GM21786 (cell line): ENCODE measurements at regions not wholly inside any gene's neighbourhood (a gene's known extent, or its start where the extent isn't known, plus 50 kb on each side); places are given as distances from the start of the nearest gene placed in this dataset.

Source experiments
- ATAC-seq: cut with Tn5 transposase; IDR thresholded peaks from one replicate; pipeline ENCODE4 v1.9.1; 2021; ENCODE audit not compliant: unreplicated experiment

GRCh38 chr12:60308366-60308991 lies 712.6 kb downstream of the SLC16A7 start:
- ATAC-seq = no peak

GRCh38 chr12:60311940-60312339 lies 716.1 kb downstream of the SLC16A7 start:
- no peak for ATAC-seq

- ATAC-seq = no peak
Observed at GRCh38 chr12:60317361-60317760, 721.5 kb downstream of the SLC16A7 start.

- ATAC-seq = no peak
Observed at GRCh38 chr12:60324746-60325145, 728.9 kb downstream of the SLC16A7 start.

GRCh38 chr12:60333461-60333860 lies 737.6 kb downstream of the SLC16A7 start:
- ATAC-seq = no peak

GRCh38 chr12:60335745-60336144 lies 739.9 kb downstream of the SLC16A7 start:
- ATAC-seq = no peak

GRCh38 chr12:60337839-60338549 lies 742.2 kb downstream of the SLC16A7 start:
- ATAC-seq = no peak

GRCh38 chr12:60345442-60345841 lies 749.6 kb downstream of the SLC16A7 start:
- ATAC-seq = no peak

- no peak for ATAC-seq
Observed at GRCh38 chr12:60349232-60349978, 753.6 kb downstream of the SLC16A7 start.

GRCh38 chr12:60387356-60387755 lies 791.5 kb downstream of the SLC16A7 start:
- ATAC-seq = no peak

GRCh38 chr12:60391051-60391450 lies 795.2 kb downstream of the SLC16A7 start:
- no peak for ATAC-seq

- ATAC-seq = no peak
Observed at GRCh38 chr12:60391791-60392190, 796.0 kb downstream of the SLC16A7 start.

- ATAC-seq = no peak
Observed at GRCh38 chr12:60393093-60393492, 797.3 kb downstream of the SLC16A7 start.

- ATAC-seq = no peak
Observed at GRCh38 chr12:60394665-60395064, 798.8 kb downstream of the SLC16A7 start.

GRCh38 chr12:60398547-60398946 lies 802.7 kb downstream of the SLC16A7 start:
- ATAC-seq = no peak

- ATAC-seq = no peak
Observed at GRCh38 chr12:60399064-60399463, 803.2 kb downstream of the SLC16A7 start.

GRCh38 chr12:60402996-60403395 lies 807.2 kb downstream of the SLC16A7 start:
- no peak for ATAC-seq

- no peak for ATAC-seq
Observed at GRCh38 chr12:60415351-60415750, 819.5 kb downstream of the SLC16A7 start.

- ATAC-seq = no peak
Observed at GRCh38 chr12:60419986-60420385, 824.2 kb downstream of the SLC16A7 start.

GRCh38 chr12:60421741-60422140 lies 825.9 kb downstream of the SLC16A7 start:
- ATAC-seq = no peak

- ATAC-seq = no peak
Observed at GRCh38 chr12:60437297-60437696, 841.5 kb downstream of the SLC16A7 start.

- no peak for ATAC-seq
Observed at GRCh38 chr12:60441577-60441976, 845.7 kb downstream of the SLC16A7 start.
